ENCODE measurements at regions not wholly inside any gene's neighbourhood (a gene's known extent, or its start where the extent isn't known, plus 50 kb on each side); places are given as distances from the start of the nearest gene placed in this dataset.
A peak's percentile ranks its signal among the peaks of the same experiment; 100 is the strongest.

DNA sequence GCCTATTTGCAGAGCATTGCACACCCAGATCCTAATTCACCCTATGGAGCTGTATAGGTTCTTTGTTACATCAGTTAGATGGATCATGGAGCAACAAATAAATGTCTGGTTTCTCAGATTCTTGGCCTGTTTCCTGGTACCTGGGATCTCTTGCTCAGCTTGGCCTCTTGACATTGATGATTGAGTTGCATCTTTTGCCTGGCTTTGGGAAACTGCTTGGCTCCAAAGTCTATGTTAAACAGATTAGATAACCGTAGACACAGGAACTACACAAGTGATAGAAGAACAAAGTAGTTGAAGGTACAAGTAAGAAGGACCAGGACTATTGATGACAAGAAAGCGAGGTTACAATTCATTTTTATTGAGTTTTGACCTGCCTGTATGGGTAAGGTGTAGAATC, 77.3 kb downstream of the TMEM100 start:
- no TSS peak for BruUV-seq (replicated peaks)
- H3F3A ChIP-seq (ENCODE audit: insufficient read depth, low read depth): no peaks in the 10 kb centered on the region
- ChIA-PET CTCF (no interaction called here), POLR2A (ENCODE audit: unreplicated experiment) (no interaction called here)
- no peak overlapping the region for H3K4me3 ChIP-seq
- peaks cover 42% of the 10 kb centered on the region for H3K27me3 ChIP-seq (ENCODE audit: insufficient read depth, low read depth)
- H3K9me2 ChIP-seq (ENCODE audit: insufficient read depth): no peaks in the 10 kb centered on the region
- no peak overlapping the region for H3K27ac ChIP-seq
- intact Hi-C loops (cut with micrococcal nuclease; ENCODE audit: unreplicated experiment): no loop called here
- H3K36me3 ChIP-seq (ENCODE audit: low read depth): no peaks in the 10 kb centered on the region
- H4K20me1 ChIP-seq (ENCODE audit: insufficient read depth): no peaks in the 10 kb centered on the region
- no peak overlapping the region for H3K4me2 ChIP-seq
- H3K9me3 ChIP-seq (ENCODE audit: insufficient read depth, low read depth): no peaks in the 10 kb centered on the region; the same call in 1 of the 2 replicates
- no peaks in the 10 kb centered on the region for H3K79me2 ChIP-seq (ENCODE audit: low read depth)
- H3K4me1 ChIP-seq (replicated peaks; ENCODE audit: insufficient read depth): no peaks in the 10 kb centered on the region
- no peak for DNase-seq
- TF ChIP-seq CTCF (conservative IDR thresholded peaks at IDR 0.05): no peak
- TF ChIP-seq EZH2 (IDR thresholded peaks at IDR 0.05; ENCODE audit: low read depth): no peak
- H2AFZ ChIP-seq: no peak overlapping the region

- Histone ChIP-seq H3K4me1 (replicated peaks; ENCODE audit: insufficient read depth) (no peaks in the 10 kb centered on the region), H3K79me2 (ENCODE audit: low read depth) (no peaks in the 10 kb centered on the region), H2AFZ (no peak overlapping the region), H4K20me1 (ENCODE audit: insufficient read depth) (no peaks in the 10 kb centered on the region), H3K4me2 (no peak overlapping the region), H3K27ac (no peak overlapping the region), H3K9me2 (ENCODE audit: insufficient read depth) (no peaks in the 10 kb centered on the region), H3K4me3 (no peak overlapping the region), H3K27me3 (ENCODE audit: insufficient read depth, low read depth) (peaks cover 32% of the 10 kb centered on the region), H3K36me3 (ENCODE audit: low read depth) (no peaks in the 10 kb centered on the region), H3K9me3 (ENCODE audit: insufficient read depth, low read depth) (no peaks in the 10 kb centered on the region; the same call in 1 of the 2 replicates), H3F3A (ENCODE audit: insufficient read depth, low read depth) (no peaks in the 10 kb centered on the region)
- TF ChIP-seq EZH2 (IDR thresholded peaks at IDR 0.05; ENCODE audit: low read depth) (no peak), CTCF (conservative IDR thresholded peaks at IDR 0.05) (no peak)
- POLR2A ChIA-PET (ENCODE audit: unreplicated experiment): no interaction called here
- no peak for DNase-seq
- CTCF ChIA-PET: no interaction called here
- BruUV-seq (replicated peaks): no TSS peak
- intact Hi-C loops (cut with micrococcal nuclease; ENCODE audit: unreplicated experiment): no loop called here
These were observed 78.3 kb downstream of the TMEM100 start for GRCh38 chr17:55644346-55644745.

DNA sequence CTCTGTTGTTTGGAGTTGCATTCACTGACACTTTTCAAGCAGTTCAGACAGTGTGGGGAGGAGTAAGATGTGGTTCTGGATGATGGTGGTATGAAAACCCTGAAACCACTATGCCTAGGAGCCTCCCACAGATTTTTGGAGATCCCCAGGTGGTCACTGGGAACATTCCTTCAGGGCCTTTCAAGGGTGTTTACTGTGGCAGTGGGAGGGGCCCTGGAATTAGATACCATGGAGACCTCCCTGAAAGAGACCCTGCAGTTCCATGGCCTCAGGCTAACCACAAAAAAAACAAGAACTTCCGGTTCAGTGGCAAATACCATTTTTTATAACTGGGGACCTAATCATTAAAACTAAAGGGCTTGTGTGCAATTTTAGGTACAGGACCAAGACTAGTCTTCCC, 79.9 kb downstream of the TMEM100 start:
- DNase-seq: no peak
- Histone ChIP-seq H3K36me3 (ENCODE audit: low read depth) (no peaks in the 10 kb centered on the region), H3K27ac (no peak overlapping the region), H3K4me3 (no peak overlapping the region), H3F3A (ENCODE audit: insufficient read depth, low read depth) (no peaks in the 10 kb centered on the region), H2AFZ (no peak overlapping the region), H3K27me3 (ENCODE audit: insufficient read depth, low read depth) (peaks cover 25% of the 10 kb centered on the region), H3K79me2 (ENCODE audit: low read depth) (no peaks in the 10 kb centered on the region), H3K9me3 (ENCODE audit: insufficient read depth, low read depth) (no peaks in the 10 kb centered on the region; the same call in 1 of the 2 replicates), H3K4me1 (replicated peaks; ENCODE audit: insufficient read depth) (no peaks in the 10 kb centered on the region), H3K4me2 (no peak overlapping the region), H4K20me1 (ENCODE audit: insufficient read depth) (no peaks in the 10 kb centered on the region), H3K9me2 (ENCODE audit: insufficient read depth) (no peaks in the 10 kb centered on the region)
- TF ChIP-seq EZH2 (IDR thresholded peaks at IDR 0.05; ENCODE audit: low read depth): no peak
- BruUV-seq (replicated peaks): no TSS peak
- intact Hi-C loops (cut with micrococcal nuclease; ENCODE audit: unreplicated experiment): no loop called here
- ChIA-PET CTCF (no interaction called here), POLR2A (ENCODE audit: unreplicated experiment) (no interaction called here)

GRCh38 chr17:55641676-55642081, 81.0 kb downstream of the TMEM100 start:
- H3K27me3 ChIP-seq (ENCODE audit: insufficient read depth, low read depth): peaks cover 32% of the 10 kb centered on the region
- CTCF ChIA-PET: no interaction called here
- peak in 1 of 2 experiments; percentile 3 for DNase-seq
- intact Hi-C loops (cut with micrococcal nuclease; ENCODE audit: unreplicated experiment): no loop called here
- H3K4me1 ChIP-seq (replicated peaks; ENCODE audit: insufficient read depth): no peaks in the 10 kb centered on the region
- no peaks in the 10 kb centered on the region for H3K9me2 ChIP-seq (ENCODE audit: insufficient read depth)
- H3K36me3 ChIP-seq (ENCODE audit: low read depth): no peaks in the 10 kb centered on the region
- H3K4me3 ChIP-seq: no peak overlapping the region
- H3F3A ChIP-seq (ENCODE audit: insufficient read depth, low read depth): no peaks in the 10 kb centered on the region
- no peak overlapping the region for H3K4me2 ChIP-seq
- no peaks in the 10 kb centered on the region for H4K20me1 ChIP-seq (ENCODE audit: insufficient read depth)
- no peaks in the 10 kb centered on the region for H3K79me2 ChIP-seq (ENCODE audit: low read depth)
- POLR2A ChIA-PET (ENCODE audit: unreplicated experiment): no interaction called here
- H3K27ac ChIP-seq: no peak overlapping the region
- no peak overlapping the region for H2AFZ ChIP-seq
- H3K9me3 ChIP-seq (ENCODE audit: insufficient read depth, low read depth): no peaks in the 10 kb centered on the region; the same call in 1 of the 2 replicates
- TF ChIP-seq CTCF (conservative IDR thresholded peaks at IDR 0.05) (peak; percentile 58), EZH2 (IDR thresholded peaks at IDR 0.05; ENCODE audit: low read depth) (no peak)
- BruUV-seq (replicated peaks): no TSS peak
